HG03342 (cell line): ENCODE measurements at regions not wholly inside any gene's neighbourhood (a gene's known extent, or its start where the extent isn't known, plus 50 kb on each side); places are given as distances from the start of the nearest gene placed in this dataset.

Experiments
- ATAC-seq: cut with Tn5 transposase; IDR thresholded peaks from one replicate; pipeline ENCODE4 v1.9.1; 2021; ENCODE audit warnings: mild to moderate bottlenecking, moderate library complexity; ENCODE audit not compliant: unreplicated experiment

- ATAC-seq, result no peak
These were observed 588.0 kb upstream of the MGMT start for GRCh38 chr10:128879030-128879429.

- ATAC-seq, result no peak
These were observed 587.5 kb upstream of the MGMT start for GRCh38 chr10:128879441-128880140.

- ATAC-seq, result no peak
These were observed 586.8 kb upstream of the MGMT start for GRCh38 chr10:128880159-128880725.

- ATAC-seq, result no peak
These were observed 586.0 kb upstream of the MGMT start for GRCh38 chr10:128881086-128881485.

- no peak for ATAC-seq
These were observed 583.6 kb upstream of the MGMT start for GRCh38 chr10:128883231-128884032.

- ATAC-seq, result no peak
These were observed 583.0 kb upstream of the MGMT start for GRCh38 chr10:128884033-128884425.

- no peak for ATAC-seq
These were observed 582.5 kb upstream of the MGMT start for GRCh38 chr10:128884496-128885072.

- no peak for ATAC-seq
These were observed 581.2 kb upstream of the MGMT start for GRCh38 chr10:128885573-128886555.

GRCh38 chr10:128887856-128888255, 579.2 kb upstream of the MGMT start:
- no peak for ATAC-seq

GRCh38 chr10:128892005-128892404, 575.0 kb upstream of the MGMT start:
- no peak for ATAC-seq

GRCh38 chr10:128894641-128895040, 572.4 kb upstream of the MGMT start:
- no peak for ATAC-seq

- no peak for ATAC-seq
These were observed 571.6 kb upstream of the MGMT start for GRCh38 chr10:128895473-128895872.

GRCh38 chr10:128896116-128896795, 570.8 kb upstream of the MGMT start:
- ATAC-seq, result no peak

GRCh38 chr10:128896963-128897362, 570.1 kb upstream of the MGMT start:
- ATAC-seq, result no peak

GRCh38 chr10:128897401-128898129, 569.5 kb upstream of the MGMT start:
- ATAC-seq, result no peak

- ATAC-seq, result no peak
These were observed 568.7 kb upstream of the MGMT start for GRCh38 chr10:128898133-128898915.

GRCh38 chr10:128898916-128899195, 568.2 kb upstream of the MGMT start:
- no peak for ATAC-seq

GRCh38 chr10:128900456-128900855, 566.6 kb upstream of the MGMT start:
- no peak for ATAC-seq

GRCh38 chr10:128901236-128901635, 565.8 kb upstream of the MGMT start:
- no peak for ATAC-seq
